Liver (tissue), 8 donors: ENCODE measurements at regions not wholly inside any gene's neighbourhood (a gene's known extent, or its start where the extent isn't known, plus 50 kb on each side); places are given as distances from the start of the nearest gene placed in this dataset.

Experiments
- DNase-seq: peaks from one replicate; pipeline ENCODE4 v3.0.0-alpha.2; 2017; ENCODE audit warnings: low spot score
- H3K27ac ChIP-seq, 2 donors: one replicate each; pipeline ENCODE4 v1.7.0; 2013; ENCODE audit warnings: inconsistent platforms in 2 of 2, low read length in 2 of 2, control low read depth in 1 of 2, low read depth in 1 of 2, mild to moderate bottlenecking in 1 of 2
- H3K27me3 ChIP-seq, 4 donors: one replicate each; pipeline versions ENCODE4 v1.6.1 to v1.7.0; 2013; ENCODE audit warnings: low read length in 3 of 4, inconsistent platforms in 1 of 4, mild to moderate bottlenecking in 1 of 4, moderate library complexity in 1 of 4; ENCODE audit not compliant: control insufficient read depth in 4 of 4, insufficient read depth in 4 of 4
- H3K36me3 ChIP-seq, 4 donors: one replicate each; pipeline versions ENCODE4 v1.6.1 to v1.7.0; 2013; ENCODE audit warnings: low read length in 3 of 4, mild to moderate bottlenecking in 3 of 4, low read depth in 1 of 4, moderate library complexity in 1 of 4; ENCODE audit not compliant: control insufficient read depth in 4 of 4, insufficient read depth in 3 of 4
- H3K4me1 ChIP-seq, 4 donors: one replicate each; pipeline versions ENCODE4 v1.6.1 to v1.7.0; 2013; ENCODE audit warnings: low read length in 3 of 4, mild to moderate bottlenecking in 3 of 4, moderate library complexity in 1 of 4; ENCODE audit not compliant: control insufficient read depth in 4 of 4, insufficient read depth in 4 of 4
- H3K4me3 ChIP-seq, 3 donors: one replicate each; pipeline versions ENCODE4 v1.6.1 to v1.7.0; 2013; ENCODE audit warnings: low read length in 3 of 3, control low read depth in 1 of 3, low read depth in 1 of 3, mild to moderate bottlenecking in 1 of 3
- H3K9ac ChIP-seq, 2 donors: one replicate each; pipeline ENCODE4 v1.7.0; 2013; ENCODE audit warnings: low read length in 2 of 2, mild to moderate bottlenecking in 2 of 2, moderate library complexity in 2 of 2, control low read depth in 1 of 2, low read depth in 1 of 2
- H3K9me3 ChIP-seq, 4 donors: one replicate each; pipeline versions ENCODE4 v1.6.1 to v1.7.0; 2013; ENCODE audit warnings: low read length in 3 of 4; ENCODE audit not compliant: control insufficient read depth in 4 of 4
- EGR1 ChIP-seq, 2 donors: IDR thresholded peaks; 2 replicates each; pipeline ENCODE4 v1.6.1; 2016 to 2018; ENCODE audit warnings: antibody characterized with exemption in 2 of 2, low read depth in 2 of 2
- FOXA1 ChIP-seq: IDR thresholded peaks from 2 replicates; pipeline ENCODE4 v1.6.1; 2016; ENCODE audit warnings: antibody characterized with exemption
- FOXA2 ChIP-seq: IDR thresholded peaks from 2 replicates; pipeline ENCODE4 v1.6.1; 2016; ENCODE audit warnings: antibody characterized with exemption
- GABPA ChIP-seq, 2 donors: IDR thresholded peaks in 1 of 2; conservative IDR thresholded peaks in 1 of 2; 2 replicates each; pipeline ENCODE4 v1.6.1; 2016; ENCODE audit warnings: antibody characterized with exemption in 2 of 2, mild to moderate bottlenecking in 1 of 2, moderate library complexity in 1 of 2
- HNF4A ChIP-seq, 2 donors: conservative IDR thresholded peaks; 2 replicates each; pipeline ENCODE4 v1.6.1; 2016; ENCODE audit warnings: antibody characterized with exemption in 2 of 2, mild to moderate bottlenecking in 2 of 2
- HNF4G ChIP-seq: IDR thresholded peaks from 2 replicates; pipeline ENCODE4 v1.6.1; 2016; ENCODE audit warnings: antibody characterized with exemption
- JUND ChIP-seq, 2 donors: IDR thresholded peaks; 2 replicates each; pipeline ENCODE4 v1.6.1; 2016; ENCODE audit warnings: antibody characterized with exemption in 2 of 2
- RAD21 ChIP-seq, 2 donors: IDR thresholded peaks; 2 replicates each; pipeline ENCODE4 v1.6.1; 2016; ENCODE audit warnings: antibody characterized with exemption in 2 of 2, mild to moderate bottlenecking in 2 of 2
- RXRA ChIP-seq, 2 donors: IDR thresholded peaks; 2 replicates each; pipeline ENCODE4 v1.6.1; 2017 to 2018; ENCODE audit warnings: antibody characterized with exemption in 2 of 2, mild to moderate bottlenecking in 1 of 2
- SP1 ChIP-seq: IDR thresholded peaks from 2 replicates; pipeline ENCODE4 v1.6.1; 2018; ENCODE audit warnings: antibody characterized with exemption, mild to moderate bottlenecking
- TAF1 ChIP-seq: conservative IDR thresholded peaks from 2 replicates; pipeline ENCODE4 v1.6.1; 2016; ENCODE audit warnings: antibody characterized with exemption, mild to moderate bottlenecking
- YY1 ChIP-seq: IDR thresholded peaks from 2 replicates; pipeline ENCODE4 v1.6.1; 2016; ENCODE audit warnings: antibody characterized with exemption, mild to moderate bottlenecking
- WGBS: extraction: QIAGEN DNeasy Blood & Tissue Kit; methylation state at CpG from one replicate; pipeline ENCODE4 v1.1.7; 2013; 5-methylcytosine and 5-hydroxymethylcytosine counted together
- TF ChIP-seq, protein P1 (sequence below): fragments of 150-350 bp; IDR thresholded peaks from 2 replicates; pipeline ENCODE4 v1.5.1; 2017; ENCODE audit warnings: improper control_type of control experiment, low read depth, low read length; ENCODE audit not compliant: missing input control
- TF ChIP-seq, protein P2 (sequence below): IDR thresholded peaks from 2 replicates; pipeline ENCODE4 v1.6.1; 2016; ENCODE audit warnings: antibody characterized with exemption
- TF ChIP-seq, protein P3 (sequence below): IDR thresholded peaks from 2 replicates; pipeline ENCODE4 v1.6.1; 2016; ENCODE audit warnings: antibody characterized with exemption, mild to moderate bottlenecking
- TF ChIP-seq, protein P4 (sequence below): IDR thresholded peaks from 2 replicates; pipeline ENCODE4 v1.6.1; 2016; ENCODE audit warnings: antibody characterized with exemption
- TF ChIP-seq, protein P5 (sequence below): IDR thresholded peaks from 2 replicates; pipeline ENCODE4 v1.6.1; 2016; ENCODE audit warnings: antibody characterized with exemption
- donor health status: healthy.
- donor health status: healthy.
- donor health status: healthy.
- donor health status: healthy.
- donor health status: healthy.

DNA sequence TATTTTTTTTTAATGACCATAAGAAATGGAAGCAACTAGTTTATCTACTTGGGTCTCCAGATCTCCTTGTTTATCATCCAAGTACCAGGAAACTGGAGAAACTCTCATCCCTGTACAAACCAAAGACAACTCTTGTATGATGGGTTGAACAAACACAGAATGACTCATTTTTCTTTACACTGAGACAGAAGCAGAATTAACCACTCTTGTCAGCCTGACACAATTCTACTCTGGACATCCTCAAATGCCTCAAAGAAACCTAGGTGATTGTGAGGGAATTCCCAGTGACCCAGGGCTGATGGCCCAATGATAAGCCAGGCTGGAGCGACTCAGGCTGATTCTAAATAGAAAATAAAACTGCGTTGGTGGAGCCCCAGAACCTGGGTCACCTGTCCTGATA, 151.5 kb downstream of the ZNF737 start:
- no peaks in the 10 kb centered on the region for H3K9me3 ChIP-seq
- no peaks in the 10 kb centered on the region for H3K27me3 ChIP-seq
- no peak overlapping the region for H3K9ac ChIP-seq
- TF ChIP-seq YY1 (no peak), FOXA1 (no peak), EGR1 (IDR thresholded peaks at IDR 0.05; ENCODE audit: low read depth in 2 of 2) (no peak), RXRA (IDR thresholded peaks at IDR 0.05) (no peak), TAF1 (no peak), GABPA (IDR thresholded peaks at IDR 0.05 in 1 of 2, conservative IDR thresholded peaks at IDR 0.05 in 1 of 2) (no peak), SP1 (no peak), HNF4G (no peak), FOXA2 (no peak), HNF4A (conservative IDR thresholded peaks at IDR 0.05) (no peak), JUND (IDR thresholded peaks at IDR 0.05) (no peak), RAD21 (IDR thresholded peaks at IDR 0.05) (no peak)
- TF ChIP-seq, protein P1, sequence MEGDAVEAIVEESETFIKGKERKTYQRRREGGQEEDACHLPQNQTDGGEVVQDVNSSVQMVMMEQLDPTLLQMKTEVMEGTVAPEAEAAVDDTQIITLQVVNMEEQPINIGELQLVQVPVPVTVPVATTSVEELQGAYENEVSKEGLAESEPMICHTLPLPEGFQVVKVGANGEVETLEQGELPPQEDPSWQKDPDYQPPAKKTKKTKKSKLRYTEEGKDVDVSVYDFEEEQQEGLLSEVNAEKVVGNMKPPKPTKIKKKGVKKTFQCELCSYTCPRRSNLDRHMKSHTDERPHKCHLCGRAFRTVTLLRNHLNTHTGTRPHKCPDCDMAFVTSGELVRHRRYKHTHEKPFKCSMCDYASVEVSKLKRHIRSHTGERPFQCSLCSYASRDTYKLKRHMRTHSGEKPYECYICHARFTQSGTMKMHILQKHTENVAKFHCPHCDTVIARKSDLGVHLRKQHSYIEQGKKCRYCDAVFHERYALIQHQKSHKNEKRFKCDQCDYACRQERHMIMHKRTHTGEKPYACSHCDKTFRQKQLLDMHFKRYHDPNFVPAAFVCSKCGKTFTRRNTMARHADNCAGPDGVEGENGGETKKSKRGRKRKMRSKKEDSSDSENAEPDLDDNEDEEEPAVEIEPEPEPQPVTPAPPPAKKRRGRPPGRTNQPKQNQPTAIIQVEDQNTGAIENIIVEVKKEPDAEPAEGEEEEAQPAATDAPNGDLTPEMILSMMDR = no peak
- TF ChIP-seq, protein P2, sequence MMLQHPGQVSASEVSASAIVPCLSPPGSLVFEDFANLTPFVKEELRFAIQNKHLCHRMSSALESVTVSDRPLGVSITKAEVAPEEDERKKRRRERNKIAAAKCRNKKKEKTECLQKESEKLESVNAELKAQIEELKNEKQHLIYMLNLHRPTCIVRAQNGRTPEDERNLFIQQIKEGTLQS = no peak
- TF ChIP-seq, protein P3, sequence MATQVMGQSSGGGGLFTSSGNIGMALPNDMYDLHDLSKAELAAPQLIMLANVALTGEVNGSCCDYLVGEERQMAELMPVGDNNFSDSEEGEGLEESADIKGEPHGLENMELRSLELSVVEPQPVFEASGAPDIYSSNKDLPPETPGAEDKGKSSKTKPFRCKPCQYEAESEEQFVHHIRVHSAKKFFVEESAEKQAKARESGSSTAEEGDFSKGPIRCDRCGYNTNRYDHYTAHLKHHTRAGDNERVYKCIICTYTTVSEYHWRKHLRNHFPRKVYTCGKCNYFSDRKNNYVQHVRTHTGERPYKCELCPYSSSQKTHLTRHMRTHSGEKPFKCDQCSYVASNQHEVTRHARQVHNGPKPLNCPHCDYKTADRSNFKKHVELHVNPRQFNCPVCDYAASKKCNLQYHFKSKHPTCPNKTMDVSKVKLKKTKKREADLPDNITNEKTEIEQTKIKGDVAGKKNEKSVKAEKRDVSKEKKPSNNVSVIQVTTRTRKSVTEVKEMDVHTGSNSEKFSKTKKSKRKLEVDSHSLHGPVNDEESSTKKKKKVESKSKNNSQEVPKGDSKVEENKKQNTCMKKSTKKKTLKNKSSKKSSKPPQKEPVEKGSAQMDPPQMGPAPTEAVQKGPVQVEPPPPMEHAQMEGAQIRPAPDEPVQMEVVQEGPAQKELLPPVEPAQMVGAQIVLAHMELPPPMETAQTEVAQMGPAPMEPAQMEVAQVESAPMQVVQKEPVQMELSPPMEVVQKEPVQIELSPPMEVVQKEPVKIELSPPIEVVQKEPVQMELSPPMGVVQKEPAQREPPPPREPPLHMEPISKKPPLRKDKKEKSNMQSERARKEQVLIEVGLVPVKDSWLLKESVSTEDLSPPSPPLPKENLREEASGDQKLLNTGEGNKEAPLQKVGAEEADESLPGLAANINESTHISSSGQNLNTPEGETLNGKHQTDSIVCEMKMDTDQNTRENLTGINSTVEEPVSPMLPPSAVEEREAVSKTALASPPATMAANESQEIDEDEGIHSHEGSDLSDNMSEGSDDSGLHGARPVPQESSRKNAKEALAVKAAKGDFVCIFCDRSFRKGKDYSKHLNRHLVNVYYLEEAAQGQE = no peak
- TF ChIP-seq, protein P4, sequence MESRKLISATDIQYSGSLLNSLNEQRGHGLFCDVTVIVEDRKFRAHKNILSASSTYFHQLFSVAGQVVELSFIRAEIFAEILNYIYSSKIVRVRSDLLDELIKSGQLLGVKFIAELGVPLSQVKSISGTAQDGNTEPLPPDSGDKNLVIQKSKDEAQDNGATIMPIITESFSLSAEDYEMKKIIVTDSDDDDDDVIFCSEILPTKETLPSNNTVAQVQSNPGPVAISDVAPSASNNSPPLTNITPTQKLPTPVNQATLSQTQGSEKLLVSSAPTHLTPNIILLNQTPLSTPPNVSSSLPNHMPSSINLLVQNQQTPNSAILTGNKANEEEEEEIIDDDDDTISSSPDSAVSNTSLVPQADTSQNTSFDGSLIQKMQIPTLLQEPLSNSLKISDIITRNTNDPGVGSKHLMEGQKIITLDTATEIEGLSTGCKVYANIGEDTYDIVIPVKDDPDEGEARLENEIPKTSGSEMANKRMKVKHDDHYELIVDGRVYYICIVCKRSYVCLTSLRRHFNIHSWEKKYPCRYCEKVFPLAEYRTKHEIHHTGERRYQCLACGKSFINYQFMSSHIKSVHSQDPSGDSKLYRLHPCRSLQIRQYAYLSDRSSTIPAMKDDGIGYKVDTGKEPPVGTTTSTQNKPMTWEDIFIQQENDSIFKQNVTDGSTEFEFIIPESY = no peak
- TF ChIP-seq, protein P5, sequence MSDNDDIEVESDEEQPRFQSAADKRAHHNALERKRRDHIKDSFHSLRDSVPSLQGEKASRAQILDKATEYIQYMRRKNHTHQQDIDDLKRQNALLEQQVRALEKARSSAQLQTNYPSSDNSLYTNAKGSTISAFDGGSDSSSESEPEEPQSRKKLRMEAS = no peak
- H3K36me3 ChIP-seq = no peaks in the 10 kb centered on the region
- 79% methylated on average over 2 of the region's 2 CpGs for WGBS
- no peak overlapping the region for H3K27ac ChIP-seq
- no peak for DNase-seq
- no peak overlapping the region for H3K4me3 ChIP-seq
- no peaks in the 10 kb centered on the region for H3K4me1 ChIP-seq

DNA sequence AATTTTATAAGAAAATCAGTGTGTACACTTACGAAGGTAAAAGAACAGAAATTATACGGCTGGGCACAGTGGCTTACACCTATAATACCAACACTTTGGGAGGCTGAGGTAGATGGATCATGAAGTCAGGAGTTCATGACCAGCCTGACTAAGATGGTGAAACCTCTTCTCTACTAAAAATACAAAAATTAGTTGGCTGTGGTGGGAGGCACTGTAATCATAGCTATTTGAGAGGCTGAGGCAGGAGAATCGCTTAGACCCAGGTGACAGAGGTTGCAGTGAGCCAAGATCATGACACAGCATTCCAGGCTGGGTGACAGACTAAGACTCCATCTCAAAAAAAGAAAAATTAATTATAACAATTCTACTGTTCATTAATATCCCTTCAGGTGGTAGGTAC, 151.9 kb downstream of the ZNF737 start:
- TF ChIP-seq FOXA2 (no peak), YY1 (no peak), HNF4A (conservative IDR thresholded peaks at IDR 0.05) (no peak), FOXA1 (no peak)
- Histone ChIP-seq H3K4me3 (no peak overlapping the region), H3K9me3 (peaks cover 0 to 1% (median 0%) of the 10 kb centered on the region in 4 donors), H3K27me3 (no peaks in the 10 kb centered on the region), H3K4me1 (no peaks in the 10 kb centered on the region), H3K36me3 (no peaks in the 10 kb centered on the region), H3K9ac (no peak overlapping the region), H3K27ac (no peak overlapping the region)
- no peak for DNase-seq
- WGBS = 79% methylated on average over 3 of the region's 3 CpGs
